ENCODE measurements at regions not wholly inside any gene's neighbourhood (a gene's known extent, or its start where the extent isn't known, plus 50 kb on each side); places are given as distances from the start of the nearest gene placed in this dataset.

GRCh38 chr1:184821658-184822057 lies 67.0 kb upstream of the EDEM3 start:
- in situ Hi-C loops (cut with MboI; ENCODE audit: low sequenced_read_pairs), result loop anchor here (25.0 kb wide), 1 partner anchor 166 kb away; no protein-coding TSS in a partner anchor

GRCh38 chr1:184820956-184821355 lies 66.3 kb upstream of the EDEM3 start:
- in situ Hi-C loops (cut with MboI; ENCODE audit: low sequenced_read_pairs), result loop anchor here (25.0 kb wide), 1 partner anchor 166 kb away; no protein-coding TSS in a partner anchor

GRCh38 chr1:184820218-184820750 lies 65.6 kb upstream of the EDEM3 start:
- in situ Hi-C loops (cut with MboI; ENCODE audit: low sequenced_read_pairs), result loop anchor here (25.0 kb wide), 1 partner anchor 167 kb away; no protein-coding TSS in a partner anchor

- in situ Hi-C loops (cut with MboI; ENCODE audit: low sequenced_read_pairs), result loop anchor here (25.0 kb wide), 1 partner anchor 169 kb away; no protein-coding TSS in a partner anchor
Measured at GRCh38 chr1:184818646-184819045, 64.0 kb upstream of the EDEM3 start.

GRCh38 chr1:184817003-184817402 lies 62.3 kb upstream of the EDEM3 start:
- in situ Hi-C loops (cut with MboI; ENCODE audit: low sequenced_read_pairs), result loop anchor here (25.0 kb wide), 1 partner anchor 170 kb away; no protein-coding TSS in a partner anchor

- in situ Hi-C loops (cut with MboI; ENCODE audit: low sequenced_read_pairs), result loop anchor here (25.0 kb wide), 1 partner anchor 174 kb away; no protein-coding TSS in a partner anchor
Measured at GRCh38 chr1:184813528-184814089, 59.0 kb upstream of the EDEM3 start.

GRCh38 chr1:184811439-184812111 lies 56.9 kb upstream of the EDEM3 start:
- in situ Hi-C loops (cut with MboI; ENCODE audit: low sequenced_read_pairs), result loop anchor here (25.0 kb wide), 1 partner anchor 176 kb away; no protein-coding TSS in a partner anchor

- in situ Hi-C loops (cut with MboI; ENCODE audit: low sequenced_read_pairs), result loop anchor here (25.0 kb wide), 1 partner anchor 176 kb away; no protein-coding TSS in a partner anchor
Measured at GRCh38 chr1:184810735-184811343, 56.2 kb upstream of the EDEM3 start.

- in situ Hi-C loops (cut with MboI; ENCODE audit: low sequenced_read_pairs), result loop anchor here (25.0 kb wide), 1 partner anchor 181 kb away; no protein-coding TSS in a partner anchor
Measured at GRCh38 chr1:184806296-184806721, 51.7 kb upstream of the EDEM3 start.

GRCh38 chr1:184805667-184806295 lies 51.1 kb upstream of the EDEM3 start:
- in situ Hi-C loops (cut with MboI; ENCODE audit: low sequenced_read_pairs), result loop anchor here (25.0 kb wide), 1 partner anchor 182 kb away; no protein-coding TSS in a partner anchor

Measured in hTERT RPE-1 (cell line).